SK-N-SH (cell line): ENCODE measurements at regions not wholly inside any gene's neighbourhood (a gene's known extent, or its start where the extent isn't known, plus 50 kb on each side); places are given as distances from the start of the nearest gene placed in this dataset.
A peak's percentile ranks its signal among the peaks of the same experiment; 100 is the strongest.

Experiments used
- CTCF ChIA-PET: fragments of 300-600, 350-600 bp; formaldehyde crosslinking; extraction: SDS; loops from one replicate; lab custom pipeline; 2021; lab: Yijun Ruan, JAX
- POLR2A ChIA-PET: fragments of 350-600 bp; sonication (Branson Sonifier 250); formaldehyde crosslinking; extraction: SDS; loops from one replicate; lab custom pipeline; 2020; ENCODE audit warnings: antibody characterized with exemption, inconsistent platforms; lab: Yijun Ruan, JAX
- DNase-seq: peaks from one replicate; pipeline ENCODE4 v3.0.0; 2012
- H2AFZ ChIP-seq: fragments of 200-600 bp; sonication (generic); 2 replicates; pipeline ENCODE4 v1.8.1; 2016; ENCODE audit warnings: antibody characterized with exemption, mild to moderate bottlenecking, low read depth
- H3F3A ChIP-seq: fragments of 200-600 bp; sonication (generic); replicated peaks from 2 replicates; pipeline ENCODE3; 2016; ENCODE audit warnings: antibody characterized with exemption, mild to moderate bottlenecking; ENCODE audit not compliant: insufficient read depth
- H3K27ac ChIP-seq, 2 experiments: fragments of 200-500 bp in 1 of 2; fragments of 200-600 bp in 1 of 2; sonication (Bioruptor generic) in 1 of 2; sonication (generic), shearing (Covaris generic) in 1 of 2; 2 replicates each; pipeline versions ENCODE4 v1.5.1 to v1.6.1; 2014 to 2016; ENCODE audit warnings: low read depth in 2 of 2, inconsistent platforms in 1 of 2, low read length in 1 of 2, mild to moderate bottlenecking in 1 of 2, mixed read lengths in 1 of 2
- H3K27me3 ChIP-seq: fragments of 200-600 bp; sonication (generic), shearing (Covaris generic); 2 replicates; pipeline ENCODE4 v1.6.1; 2016; ENCODE audit warnings: mixed run types; ENCODE audit not compliant: insufficient read depth
- H3K36me3 ChIP-seq, 2 experiments: fragments of 200-500 bp in 1 of 2; fragments of 200-600 bp in 1 of 2; sonication (Bioruptor generic) in 1 of 2; sonication (generic) in 1 of 2; replicated peaks in 1 of 2; 2 replicates each; pipeline versions ENCODE3 to v1.5.1; 2014 to 2016; ENCODE audit warnings: low read length in 1 of 2, mild to moderate bottlenecking in 1 of 2; ENCODE audit not compliant: insufficient read depth in 2 of 2, control insufficient read depth in 1 of 2
- H3K4me1 ChIP-seq, 2 experiments: fragments of 200-500 bp in 1 of 2; fragments of 200-600 bp in 1 of 2; sonication (Bioruptor generic) in 1 of 2; sonication (generic), shearing (Covaris generic) in 1 of 2; 2 replicates each; pipeline versions ENCODE4 v1.5.1 to v1.6.1; 2014 to 2016; ENCODE audit warnings: low read depth in 1 of 2, low read length in 1 of 2, mixed run types in 1 of 2; ENCODE audit not compliant: insufficient read depth in 2 of 2, control insufficient read depth in 1 of 2
- H3K4me2 ChIP-seq: fragments of 200-600 bp; sonication (generic), shearing (Covaris generic); 2 replicates; pipeline ENCODE4 v1.6.1; 2017; ENCODE audit warnings: mixed run types
- H3K4me3 ChIP-seq, 2 experiments: fragments of 200-500 bp in 1 of 2; fragments of 200-600 bp in 1 of 2; sonication (Bioruptor generic) in 1 of 2; sonication (generic), shearing (Covaris generic) in 1 of 2; 2 replicates each; pipeline versions ENCODE4 v1.5.1 to v1.8.1; 2014 to 2016; ENCODE audit warnings: low read depth in 2 of 2, inconsistent platforms in 1 of 2, low read length in 1 of 2, mild to moderate bottlenecking in 1 of 2, mixed read lengths in 1 of 2, moderate library complexity in 1 of 2
- H3K79me2 ChIP-seq: fragments of 200-600 bp; sonication (generic); 2 replicates; pipeline ENCODE4 v1.8.1; 2017; ENCODE audit warnings: mild to moderate bottlenecking; ENCODE audit not compliant: insufficient read depth
- H3K9ac ChIP-seq: fragments of 200-600 bp; sonication (generic); 2 replicates; pipeline ENCODE4 v1.6.1; 2017; ENCODE audit warnings: mixed run types
- H3K9me2 ChIP-seq: fragments of 200-600 bp; sonication (generic); 2 replicates; pipeline ENCODE4 v1.6.1; 2017; ENCODE audit warnings: mixed run types
- H3K9me3 ChIP-seq: fragments of 200-600 bp; sonication (generic); 2 replicates; pipeline ENCODE4 v1.6.1; 2017; ENCODE audit warnings: mixed run types, mild to moderate bottlenecking, moderate library complexity
- H4K20me1 ChIP-seq: fragments of 200-600 bp; sonication (generic); 2 replicates; pipeline ENCODE4 v1.6.1; 2017; ENCODE audit warnings: mild to moderate bottlenecking, mixed run types; ENCODE audit not compliant: insufficient read depth
- CHD2 ChIP-seq: fragments of 150-350 bp; IDR thresholded peaks from 2 replicates; pipeline ENCODE4 v1.6.1; 2018; ENCODE audit warnings: low read length; ENCODE audit not compliant: partially characterized antibody
- ELF1 ChIP-seq: IDR thresholded peaks from 2 replicates; pipeline ENCODE4 v1.4.0; 2012
- EZH2phosphoT487 ChIP-seq: fragments of 200-600 bp; sonication (generic); IDR thresholded peaks from 2 replicates; pipeline ENCODE4 v1.6.1; 2017; ENCODE audit warnings: low read depth, mixed run types, mild to moderate bottlenecking, antibody characterized with exemption, moderate library complexity, borderline replicate concordance
- FOSL2 ChIP-seq: IDR thresholded peaks from 2 replicates; pipeline ENCODE4 v1.4.0; 2012; ENCODE audit warnings: low read depth, mild to moderate bottlenecking, moderate library complexity, borderline replicate concordance
- GATA2 ChIP-seq: sonication (generic); formaldehyde crosslinking; IDR thresholded peaks from 2 replicates; pipeline ENCODE4 v1.5.0; 2020; ENCODE audit warnings: mild to moderate bottlenecking, missing genetic modification reagents
- JUND ChIP-seq: IDR thresholded peaks from 2 replicates; pipeline ENCODE4 v1.4.0; 2012
- MEF2A ChIP-seq: IDR thresholded peaks from 2 replicates; pipeline ENCODE4 v1.4.0; 2012; ENCODE audit warnings: low read depth, borderline replicate concordance
- MXI1 ChIP-seq: IDR thresholded peaks from 2 replicates; pipeline ENCODE4 v1.6.1; 2012; ENCODE audit warnings: mild to moderate bottlenecking, low read depth, low read length, improper control_type of control experiment
- PBX3 ChIP-seq: IDR thresholded peaks from 2 replicates; pipeline ENCODE4; 2012
- POLR2AphosphoS5 ChIP-seq: IDR thresholded peaks from 2 replicates; pipeline ENCODE4 v1.6.1; 2012; ENCODE audit warnings: low read depth, low read length
- RAD21 ChIP-seq: IDR thresholded peaks from 2 replicates; pipeline ENCODE4 v1.6.1; 2012; ENCODE audit warnings: mild to moderate bottlenecking, low read length
- RCOR1 ChIP-seq: fragments of 150-350 bp; IDR thresholded peaks from 2 replicates; pipeline ENCODE4 v1.6.1; 2017; ENCODE audit warnings: antibody characterized with exemption, low read length
- RFX5 ChIP-seq: IDR thresholded peaks from 2 replicates; pipeline ENCODE4 v1.6.1; 2012; ENCODE audit warnings: mild to moderate bottlenecking, improper control_type of control experiment, low read length
- TAF1 ChIP-seq: IDR thresholded peaks from 2 replicates; pipeline ENCODE4 v1.6.1; 2012; ENCODE audit warnings: low read depth, mild to moderate bottlenecking, low read length, moderate library complexity, borderline replicate concordance
- TCF12 ChIP-seq: IDR thresholded peaks from 2 replicates; pipeline ENCODE4 v1.4.0; 2012
- TEAD4 ChIP-seq: IDR thresholded peaks from 2 replicates; pipeline ENCODE4 v1.4.0; 2012; ENCODE audit warnings: mild to moderate bottlenecking, borderline replicate concordance; ENCODE audit not compliant: insufficient read depth
- YY1 ChIP-seq: IDR thresholded peaks from 2 replicates; pipeline ENCODE4 v1.4.0; 2012; ENCODE audit warnings: low read depth, mild to moderate bottlenecking
- WGBS: methylation state at CpG from one replicate; pipeline ENCODE4 v1.1.6; 2017; ENCODE audit warnings: low lambda C conversion rate; 5-methylcytosine and 5-hydroxymethylcytosine counted together
- TF ChIP-seq, protein P1 (sequence below): IDR thresholded peaks from 2 replicates; pipeline ENCODE4 v1.6.1; 2012; ENCODE audit warnings: mild to moderate bottlenecking, low read depth, low read length, moderate library complexity
- TF ChIP-seq, protein P2 (sequence below): IDR thresholded peaks from 2 replicates; pipeline ENCODE4 v1.4.0; 2012; ENCODE audit warnings: low read depth, borderline replicate concordance
- TF ChIP-seq, protein P3 (sequence below): fragments of 150-350 bp; IDR thresholded peaks from 2 replicates; pipeline ENCODE4 v1.6.1; 2016; ENCODE audit warnings: mild to moderate bottlenecking, low read depth, low read length

- TF ChIP-seq, protein P1, sequence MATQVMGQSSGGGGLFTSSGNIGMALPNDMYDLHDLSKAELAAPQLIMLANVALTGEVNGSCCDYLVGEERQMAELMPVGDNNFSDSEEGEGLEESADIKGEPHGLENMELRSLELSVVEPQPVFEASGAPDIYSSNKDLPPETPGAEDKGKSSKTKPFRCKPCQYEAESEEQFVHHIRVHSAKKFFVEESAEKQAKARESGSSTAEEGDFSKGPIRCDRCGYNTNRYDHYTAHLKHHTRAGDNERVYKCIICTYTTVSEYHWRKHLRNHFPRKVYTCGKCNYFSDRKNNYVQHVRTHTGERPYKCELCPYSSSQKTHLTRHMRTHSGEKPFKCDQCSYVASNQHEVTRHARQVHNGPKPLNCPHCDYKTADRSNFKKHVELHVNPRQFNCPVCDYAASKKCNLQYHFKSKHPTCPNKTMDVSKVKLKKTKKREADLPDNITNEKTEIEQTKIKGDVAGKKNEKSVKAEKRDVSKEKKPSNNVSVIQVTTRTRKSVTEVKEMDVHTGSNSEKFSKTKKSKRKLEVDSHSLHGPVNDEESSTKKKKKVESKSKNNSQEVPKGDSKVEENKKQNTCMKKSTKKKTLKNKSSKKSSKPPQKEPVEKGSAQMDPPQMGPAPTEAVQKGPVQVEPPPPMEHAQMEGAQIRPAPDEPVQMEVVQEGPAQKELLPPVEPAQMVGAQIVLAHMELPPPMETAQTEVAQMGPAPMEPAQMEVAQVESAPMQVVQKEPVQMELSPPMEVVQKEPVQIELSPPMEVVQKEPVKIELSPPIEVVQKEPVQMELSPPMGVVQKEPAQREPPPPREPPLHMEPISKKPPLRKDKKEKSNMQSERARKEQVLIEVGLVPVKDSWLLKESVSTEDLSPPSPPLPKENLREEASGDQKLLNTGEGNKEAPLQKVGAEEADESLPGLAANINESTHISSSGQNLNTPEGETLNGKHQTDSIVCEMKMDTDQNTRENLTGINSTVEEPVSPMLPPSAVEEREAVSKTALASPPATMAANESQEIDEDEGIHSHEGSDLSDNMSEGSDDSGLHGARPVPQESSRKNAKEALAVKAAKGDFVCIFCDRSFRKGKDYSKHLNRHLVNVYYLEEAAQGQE: no peak
Observed at GRCh38 chr16:63816276-63816675, 1305.6 kb downstream of the CDH11 start (continued).

- H2AFZ ChIP-seq: no peak overlapping the region
- H4K20me1 ChIP-seq: no peaks in the 10 kb centered on the region
- H3K27me3 ChIP-seq: no peaks in the 10 kb centered on the region
- no peaks in the 10 kb centered on the region for H3K9me3 ChIP-seq
- no peaks in the 10 kb centered on the region; a peak in 1 of 4 replicates for H3K4me1 ChIP-seq
- ChIA-PET CTCF (no interaction called here), POLR2A (no interaction called here)
- no peak overlapping the region; a peak in 1 of 4 replicates for H3K27ac ChIP-seq
- H3K36me3 ChIP-seq: no peaks in the 10 kb centered on the region
- no peak for DNase-seq
- no peak overlapping the region for H3K4me3 ChIP-seq
- H3F3A ChIP-seq: no peaks in the 10 kb centered on the region
- no peak for TF ChIP-seq TAF1
- TF ChIP-seq, protein P2, sequence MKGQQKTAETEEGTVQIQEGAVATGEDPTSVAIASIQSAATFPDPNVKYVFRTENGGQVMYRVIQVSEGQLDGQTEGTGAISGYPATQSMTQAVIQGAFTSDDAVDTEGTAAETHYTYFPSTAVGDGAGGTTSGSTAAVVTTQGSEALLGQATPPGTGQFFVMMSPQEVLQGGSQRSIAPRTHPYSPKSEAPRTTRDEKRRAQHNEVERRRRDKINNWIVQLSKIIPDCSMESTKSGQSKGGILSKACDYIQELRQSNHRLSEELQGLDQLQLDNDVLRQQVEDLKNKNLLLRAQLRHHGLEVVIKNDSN: no peak
- TF ChIP-seq ELF1: no peak
- TF ChIP-seq JUND: no peak
- no peak for TF ChIP-seq TCF12
- TF ChIP-seq, protein P3, sequence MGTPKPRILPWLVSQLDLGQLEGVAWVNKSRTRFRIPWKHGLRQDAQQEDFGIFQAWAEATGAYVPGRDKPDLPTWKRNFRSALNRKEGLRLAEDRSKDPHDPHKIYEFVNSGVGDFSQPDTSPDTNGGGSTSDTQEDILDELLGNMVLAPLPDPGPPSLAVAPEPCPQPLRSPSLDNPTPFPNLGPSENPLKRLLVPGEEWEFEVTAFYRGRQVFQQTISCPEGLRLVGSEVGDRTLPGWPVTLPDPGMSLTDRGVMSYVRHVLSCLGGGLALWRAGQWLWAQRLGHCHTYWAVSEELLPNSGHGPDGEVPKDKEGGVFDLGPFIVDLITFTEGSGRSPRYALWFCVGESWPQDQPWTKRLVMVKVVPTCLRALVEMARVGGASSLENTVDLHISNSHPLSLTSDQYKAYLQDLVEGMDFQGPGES: no peak
- no peak for TF ChIP-seq FOSL2
- no peak for TF ChIP-seq MEF2A
- TF ChIP-seq EZH2phosphoT487: no peak
- no peaks in the 10 kb centered on the region for H3K79me2 ChIP-seq
- no peak overlapping the region for H3K9ac ChIP-seq
- no peak overlapping the region for H3K4me2 ChIP-seq
- H3K9me2 ChIP-seq: no peaks in the 10 kb centered on the region
Observed at GRCh38 chr16:63813862-63814261, 1308.0 kb downstream of the CDH11 start.

- no peaks in the 10 kb centered on the region for H3F3A ChIP-seq
- no peaks in the 10 kb centered on the region for H3K79me2 ChIP-seq
- H3K4me1 ChIP-seq: no peaks in the 10 kb centered on the region; a peak in 1 of 4 replicates
- H3K9me3 ChIP-seq: no peaks in the 10 kb centered on the region
- CTCF ChIA-PET: no interaction called here
- no peak for DNase-seq
- no peaks in the 10 kb centered on the region for H3K36me3 ChIP-seq
- H3K27ac ChIP-seq: no peak overlapping the region
- 0 out of 2 replicates have a peak overlapping the region, but pooled peaks have one; percentile 2 for H2AFZ ChIP-seq
- H3K27me3 ChIP-seq: no peaks in the 10 kb centered on the region
- H4K20me1 ChIP-seq: no peaks in the 10 kb centered on the region
- WGBS: 79% methylated on average over 1 of the region's 1 CpG
- POLR2A ChIA-PET: no interaction called here
- H3K9me2 ChIP-seq: no peaks in the 10 kb centered on the region
- no peak overlapping the region for H3K9ac ChIP-seq
- H3K4me2 ChIP-seq: no peak overlapping the region
- no peak overlapping the region for H3K4me3 ChIP-seq
- TF ChIP-seq RCOR1: no peak
- no peak for TF ChIP-seq EZH2phosphoT487
- TF ChIP-seq RAD21: no peak
- no peak for TF ChIP-seq GATA2 (CRISPR knock-in tag)
- TF ChIP-seq, protein P2: no peak
- TF ChIP-seq ELF1: no peak
- no peak for TF ChIP-seq POLR2AphosphoS5
- no peak for TF ChIP-seq YY1
- TF ChIP-seq CHD2: no peak
- no peak for TF ChIP-seq FOSL2
- no peak for TF ChIP-seq PBX3
- TF ChIP-seq TEAD4: no peak
- TF ChIP-seq MEF2A: no peak
- TF ChIP-seq RFX5: no peak
- TF ChIP-seq JUND: no peak
- no peak for TF ChIP-seq MXI1
Observed at GRCh38 chr16:63808730-63809129, 1313.1 kb downstream of the CDH11 start.
